K562 (cell line): ENCODE measurements at regions not wholly inside any gene's neighbourhood (a gene's known extent, or its start where the extent isn't known, plus 50 kb on each side); places are given as distances from the start of the nearest gene placed in this dataset.

ENCODE experiments used
- ATAC-seq: fragments of 200-7000 bp; cut with Tn5 transposase; 3 replicates; pipeline ENCODE4 v1.9.1; 2020; ENCODE audit warnings: moderate library complexity
- BruUV-seq: library from RNA; stranded (reverse); fragments of 400-500 nt; replicated peaks from 2 replicates; lab custom pipeline; 2021; lab: Mats Ljungman, UMichigan
- CTCF ChIA-PET: fragments of 300-600 bp; formaldehyde crosslinking; extraction: SDS; loops from one replicate; lab custom pipeline; 2021; ENCODE audit warnings: low intra/inter-chr PET ratio; lab: Yijun Ruan, JAX
- POLR2A ChIA-PET: fragments of 300-600, 350-650 bp; sonication (Branson Sonifier 250); formaldehyde crosslinking; extraction: SDS; loops from one replicate; lab custom pipeline; 2021; ENCODE audit warnings: antibody characterized with exemption, inconsistent platforms; lab: Yijun Ruan, JAX
- DNase-seq, 4 experiments: peaks; one replicate each; pipeline versions ENCODE4 v3.0.0 to v3.0.0-alpha.2; 2011 to 2018; ENCODE audit warnings: low spot score in 3 of 4, mixed read lengths in 3 of 4; ENCODE audit errors: extremely low read depth in 1 of 4
- FAIRE-seq: peaks from 2 replicates; lab custom pipeline; 2011; peaks lifted over from hg19 to GRCh38; lab: Jason Lieb, UNC
- H2AFZ ChIP-seq: 2 replicates; pipeline ENCODE4 v1.6.0; 2011; ENCODE audit warnings: low read depth, low read length, control low read depth, inconsistent platforms
- H3K27ac ChIP-seq: fragments of 200-600 bp; 3 replicates; pipeline ENCODE4 v1.8.0; 2011; ENCODE audit warnings: low read depth, mild to moderate bottlenecking, control low read depth, inconsistent platforms, low read length, moderate library complexity, mixed read lengths; ENCODE audit errors: extremely low read depth
- H3K27me3 ChIP-seq, 2 experiments: fragments of 300-600 bp in 1 of 2; 2 replicates in 1 of 2; 3 replicates in 1 of 2; pipeline versions ENCODE4 v1.6.0 to v1.8.0; 2011; ENCODE audit warnings: inconsistent platforms in 2 of 2, low read length in 2 of 2, mild to moderate bottlenecking in 1 of 2, mixed read lengths in 1 of 2, moderate library complexity in 1 of 2; ENCODE audit not compliant: control insufficient read depth in 2 of 2, insufficient read depth in 2 of 2
- H3K36me3 ChIP-seq: fragments of 300-600 bp; 3 replicates; pipeline ENCODE4 v1.8.0; 2011; ENCODE audit warnings: mild to moderate bottlenecking, low read length, inconsistent platforms; ENCODE audit not compliant: control insufficient read depth, insufficient read depth
- H3K4me1 ChIP-seq, 2 experiments: fragments of 200-600 bp in 1 of 2; replicated peaks in 1 of 2; 2 replicates in 1 of 2; 3 replicates in 1 of 2; pipeline versions ENCODE4 v1.5.1 to v1.8.0; 2011; ENCODE audit warnings: inconsistent platforms in 2 of 2, low read length in 2 of 2, mild to moderate bottlenecking in 1 of 2, mixed read lengths in 1 of 2, moderate library complexity in 1 of 2; ENCODE audit not compliant: control insufficient read depth in 2 of 2, insufficient read depth in 2 of 2
- H3K4me2 ChIP-seq: 2 replicates; pipeline ENCODE4 v1.6.1; 2011; ENCODE audit warnings: low read length, control low read depth, inconsistent platforms, mixed read lengths; ENCODE audit not compliant: insufficient read depth
- H3K4me3 ChIP-seq: fragments of 200-600 bp; sonication (generic), shearing (Covaris generic); 2 replicates; pipeline ENCODE4 v1.5.1; 2016; ENCODE audit warnings: control low read depth, inconsistent platforms
- H3K79me2 ChIP-seq: fragments of 200-600 bp; 3 replicates; pipeline ENCODE4 v1.8.0; 2011; ENCODE audit warnings: low read length, inconsistent platforms; ENCODE audit not compliant: control insufficient read depth, insufficient read depth
- H3K9ac ChIP-seq, 2 experiments: 2 replicates each; pipeline versions ENCODE4 v1.6.0 to v1.6.1; 2011; ENCODE audit warnings: low read depth in 2 of 2, low read length in 2 of 2, control low read depth in 1 of 2, inconsistent platforms in 1 of 2, mild to moderate bottlenecking in 1 of 2, mixed read lengths in 1 of 2; ENCODE audit not compliant: insufficient read depth in 1 of 2
- H3K9me1 ChIP-seq: one replicate; pipeline ENCODE4 v1.6.0; 2011; ENCODE audit warnings: inconsistent platforms, mild to moderate bottlenecking, low read length, moderate library complexity; ENCODE audit not compliant: control insufficient read depth, insufficient read depth
- H3K9me3 ChIP-seq: replicated peaks from 2 replicates; pipeline ENCODE4 v1.5.1; 2011; ENCODE audit warnings: low read depth, low read length, inconsistent platforms; ENCODE audit not compliant: control insufficient read depth, insufficient read depth
- H4K20me1 ChIP-seq: replicated peaks from 2 replicates; pipeline ENCODE4 v1.6.1; 2011; ENCODE audit warnings: low read length, inconsistent platforms, mixed read lengths; ENCODE audit not compliant: control insufficient read depth, insufficient read depth
- HDGF ChIP-seq: fragments of 450-650 bp; IDR thresholded peaks from 2 replicates; pipeline ENCODE4 v1.6.1; 2016
- HEY1 ChIP-seq: fragments of 250-450 bp; sonication (Bioruptor Pico); IDR thresholded peaks from 2 replicates; pipeline ENCODE4 v1.5.0; 2020; ENCODE audit warnings: mild to moderate bottlenecking, moderate library complexity, borderline replicate concordance
- NFYB ChIP-seq: IDR thresholded peaks from 2 replicates; pipeline ENCODE4 v1.6.1; 2011; ENCODE audit warnings: mild to moderate bottlenecking, moderate library complexity; ENCODE audit not compliant: insufficient read length; ENCODE audit errors: extremely low read depth
- U2AF1 ChIP-seq: fragments of 200-400 bp; formaldehyde crosslinking; optimal IDR thresholded peaks from 2 replicates; pipeline ENCODE3; 2017; ENCODE audit warnings: mild to moderate bottlenecking, low read depth, low read length, moderate library complexity
- ZFP1 ChIP-seq: fragments of 450-650 bp; formaldehyde crosslinking; IDR thresholded peaks from 2 replicates; pipeline ENCODE4 v1.4.0; 2020; ENCODE audit warnings: mild to moderate bottlenecking, mixed read lengths
- ZNF224 ChIP-seq: sonication (generic); formaldehyde crosslinking; IDR thresholded peaks from 2 replicates; pipeline ENCODE4 v1.8.0; 2022; ENCODE audit warnings: mild to moderate bottlenecking, missing genetic modification reagents
- WGBS: fragments of 100-300 bp; shearing (Covaris generic); methylation state at CpG from one replicate; pipeline ENCODE4 v1.1.6; 2016; ENCODE audit warnings: low coverage, mixed read lengths; ENCODE audit not compliant: insufficient coverage; ENCODE audit errors: missing lambda C conversion rate; 5-methylcytosine and 5-hydroxymethylcytosine counted together
- in situ Hi-C: fragments of 300-500 bp; cut with MboI; formaldehyde crosslinking; loops from 4 replicates; pipeline ENCODE4 v1.15.0; 2018; ENCODE audit warnings: inconsistent platforms, mixed read lengths
- intact Hi-C: fragments of 100-400 bp; cut with micrococcal nuclease; formaldehyde crosslinking; loops from 2 replicates; pipeline ENCODE4 v1.14.2; 2022

DNA sequence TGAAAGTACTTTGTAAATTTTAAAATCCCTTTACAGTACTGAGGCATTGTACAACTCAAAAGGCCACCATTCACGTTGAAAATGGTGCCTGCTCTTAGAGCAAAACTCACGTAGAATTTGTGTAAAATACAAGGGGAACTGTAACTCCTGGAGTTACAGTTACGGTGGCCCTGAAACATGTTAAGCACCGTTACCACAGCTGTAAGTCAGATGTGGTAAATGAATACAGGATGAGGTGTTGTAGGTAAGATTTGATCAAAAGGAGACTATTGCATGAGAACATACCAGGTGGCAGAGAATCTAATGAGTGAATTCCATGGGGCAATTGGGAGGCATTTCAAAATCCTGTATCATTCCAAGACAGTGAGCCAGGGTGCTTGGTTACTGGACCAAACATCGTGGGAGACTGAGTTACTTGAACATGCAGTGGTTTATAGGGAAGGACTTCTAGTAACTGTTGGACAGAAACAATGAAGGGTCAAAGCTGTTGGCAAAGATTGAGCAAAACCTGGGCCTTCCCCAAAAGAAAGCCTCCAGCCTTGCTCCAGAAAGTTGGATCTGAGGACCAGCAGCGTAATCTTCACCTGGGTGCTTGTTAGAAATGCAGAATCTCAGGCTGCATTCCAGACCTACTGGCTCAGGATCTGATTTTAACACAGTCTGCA lies 535.8 kb upstream of the POU3F3 start:
- Histone ChIP-seq H3K27me3 (no peaks in the 10 kb centered on the region), H3K9me1 (no peaks in the 10 kb centered on the region), H3K27ac (no peak overlapping the region), H3K79me2 (no peaks in the 10 kb centered on the region), H3K4me3 (no peak overlapping the region), H3K36me3 (no peaks in the 10 kb centered on the region), H3K9me3 (no peaks in the 10 kb centered on the region), H3K4me1 (no peaks in the 10 kb centered on the region), H2AFZ (no peak overlapping the region)
- in situ Hi-C loops: no loop called here
- no TSS peak for BruUV-seq
- CTCF ChIA-PET: no interaction called here
- TF ChIP-seq NFYB (no peak), HDGF (no peak), ZNF224 (CRISPR knock-in tag) (no peak), U2AF1 (no peak), HEY1 (CRISPR knock-in tag) (no peak), ZFP1 (CRISPR knock-in tag) (no peak)
- TF ChIP-seq, all 486 proteins: peak for 0
- ATAC-seq: no peak
- Histone ChIP-seq H4K20me1 (no peaks in the 10 kb centered on the region), H3K4me2 (no peak overlapping the region), H3K9ac (no peak overlapping the region)
- POLR2A ChIA-PET: no interaction called here
- DNase-seq: no peak
- intact Hi-C loops: no loop called here
- no peak for FAIRE-seq
- 0% methylated on average over 6 of the region's 6 CpGs for WGBS
